ENCODE measurements at regions not wholly inside any gene's neighbourhood (a gene's known extent, or its start where the extent isn't known, plus 50 kb on each side); places are given as distances from the start of the nearest gene placed in this dataset.

DNA sequence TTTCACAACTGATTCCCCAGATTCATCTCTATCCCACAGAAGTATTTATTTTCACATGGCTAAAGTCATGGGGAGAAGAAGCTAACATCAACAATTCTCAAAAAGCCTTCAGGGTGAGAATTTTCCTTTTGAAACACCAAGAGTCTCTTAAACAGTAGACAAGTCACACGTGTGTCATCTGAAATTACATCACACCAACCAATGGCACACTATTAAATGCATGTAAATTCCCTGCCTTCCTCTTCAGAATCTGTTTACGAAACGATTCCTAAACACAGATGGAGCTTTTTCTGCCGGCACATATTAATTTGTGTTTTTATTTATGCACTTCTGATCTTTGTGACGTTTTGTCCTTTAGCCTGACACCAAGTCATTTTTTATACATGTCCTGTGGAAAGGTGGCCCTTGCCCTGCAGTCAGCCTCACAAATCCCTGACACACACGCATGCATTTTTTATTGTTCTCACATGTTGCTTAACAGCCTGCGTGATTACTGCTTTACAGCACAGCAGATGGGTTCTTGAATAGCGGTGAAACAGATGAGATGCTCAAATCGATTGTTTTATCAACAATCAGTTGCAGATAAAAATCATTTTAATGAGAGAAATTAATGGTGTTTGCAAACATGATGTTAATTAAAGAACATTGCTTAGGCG, 735.9 kb upstream of the TENM3 start:
- TF ChIP-seq POLR2A (IDR thresholded peaks at IDR 0.05; ENCODE audit: low read length) (no peak), GATA1 (IDR thresholded peaks at IDR 0.05; ENCODE audit: low read depth, low read length) (no peak)

Measured in erythroblast (primary cell).